Inferior parietal cortex (tissue), 1 donor: ENCODE measurements at regions not wholly inside any gene's neighbourhood (a gene's known extent, or its start where the extent isn't known, plus 50 kb on each side); places are given as distances from the start of the nearest gene placed in this dataset.

ENCODE experiments used
- DNase-seq: peaks from one replicate; pipeline ENCODE4 v3.0.0-alpha.2; 2016; ENCODE audit errors: extremely low spot score

DNA sequence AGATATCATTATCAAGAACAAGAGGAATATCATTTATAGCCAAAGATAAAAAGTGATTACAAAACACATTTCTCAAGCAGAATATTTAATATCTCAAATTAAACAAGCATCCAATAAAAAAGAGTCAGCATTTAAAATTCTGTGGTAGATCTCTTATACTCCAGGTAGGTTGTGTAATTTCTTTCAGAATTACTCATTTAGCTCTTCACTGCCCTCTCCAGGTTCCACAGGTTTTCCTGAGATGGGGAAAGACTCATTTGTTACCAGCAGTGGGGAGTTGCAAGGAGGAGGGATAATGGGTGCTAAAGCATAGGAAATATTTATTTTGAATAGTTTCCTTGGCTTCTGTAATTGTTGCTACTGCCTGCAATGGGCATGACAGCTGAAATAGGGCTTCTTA lies 83.1 kb upstream of the RASGRP1 start:
- no peak for DNase-seq

DNA sequence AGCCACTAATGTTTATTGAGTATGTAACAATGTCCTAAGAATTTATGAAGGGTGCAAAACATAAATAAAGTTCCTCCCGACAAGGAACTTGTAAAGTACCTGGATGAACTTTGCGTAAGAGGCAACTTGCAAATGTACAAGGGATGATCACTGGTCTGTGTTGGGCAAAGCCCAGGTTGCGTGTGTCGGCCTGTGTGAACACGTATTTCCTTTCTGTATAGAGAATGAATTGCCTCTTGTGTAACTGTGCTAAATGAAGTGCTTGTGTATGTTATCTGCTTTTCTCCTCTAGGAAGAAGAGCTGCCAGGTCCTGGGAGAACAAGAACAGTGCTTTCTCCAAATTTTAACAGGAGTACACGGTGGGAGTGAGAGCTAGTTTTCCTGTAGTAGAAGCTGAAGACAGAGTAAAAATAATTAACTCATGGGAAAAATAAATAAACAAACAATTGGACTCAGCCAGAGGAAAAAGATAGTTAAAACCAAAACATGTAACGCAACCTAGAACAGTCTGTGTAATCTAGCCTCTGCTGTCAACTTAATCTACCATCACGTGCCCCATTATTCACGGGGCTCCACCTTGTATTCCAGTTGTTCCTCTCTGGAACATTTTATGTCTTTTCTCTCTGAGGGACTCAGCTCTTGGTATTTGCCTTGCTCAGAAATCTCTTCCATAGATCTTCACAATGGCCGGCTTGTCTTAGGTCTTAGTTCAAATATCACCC lies 83.7 kb upstream of the RASGRP1 start:
- DNase-seq, result no peak

DNA sequence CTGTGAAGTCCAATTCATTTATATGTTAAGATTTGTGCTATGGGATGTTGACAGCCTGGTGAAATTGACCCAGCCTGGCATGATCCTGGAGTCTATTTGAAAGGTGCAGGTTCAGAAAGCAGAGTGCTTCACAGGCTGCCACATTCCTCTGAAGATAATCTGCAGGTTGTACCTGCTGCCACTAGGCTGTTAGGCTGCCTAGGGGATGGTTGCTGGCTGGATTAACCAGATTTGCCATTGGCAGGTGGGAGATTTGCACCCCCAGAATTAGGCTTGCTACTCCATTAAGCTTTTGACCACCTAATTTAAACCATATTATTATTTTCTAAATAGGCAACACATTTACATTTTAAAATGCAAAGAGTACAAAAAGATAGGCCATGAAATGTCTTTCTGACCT lies 85.8 kb upstream of the RASGRP1 start:
- DNase-seq, result no peak

DNA sequence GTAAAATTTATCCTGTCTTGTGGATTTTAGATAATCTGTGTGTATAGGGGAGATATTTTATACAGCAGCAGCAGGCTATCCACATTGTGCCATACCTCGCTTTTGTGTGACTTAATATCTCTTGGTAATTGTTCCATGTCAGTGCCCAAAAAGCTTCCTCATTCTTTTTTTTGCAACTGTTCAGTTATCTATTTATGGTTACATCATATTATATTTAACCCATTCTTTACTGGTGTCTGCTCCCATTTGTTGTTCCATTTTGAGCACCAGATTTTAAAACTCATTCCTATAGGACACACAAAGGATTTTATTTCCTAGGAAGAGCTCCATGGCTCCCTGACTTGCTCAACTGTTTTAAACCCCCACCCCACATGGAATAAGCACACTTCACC lies 86.3 kb upstream of the RASGRP1 start:
- no peak for DNase-seq

DNA sequence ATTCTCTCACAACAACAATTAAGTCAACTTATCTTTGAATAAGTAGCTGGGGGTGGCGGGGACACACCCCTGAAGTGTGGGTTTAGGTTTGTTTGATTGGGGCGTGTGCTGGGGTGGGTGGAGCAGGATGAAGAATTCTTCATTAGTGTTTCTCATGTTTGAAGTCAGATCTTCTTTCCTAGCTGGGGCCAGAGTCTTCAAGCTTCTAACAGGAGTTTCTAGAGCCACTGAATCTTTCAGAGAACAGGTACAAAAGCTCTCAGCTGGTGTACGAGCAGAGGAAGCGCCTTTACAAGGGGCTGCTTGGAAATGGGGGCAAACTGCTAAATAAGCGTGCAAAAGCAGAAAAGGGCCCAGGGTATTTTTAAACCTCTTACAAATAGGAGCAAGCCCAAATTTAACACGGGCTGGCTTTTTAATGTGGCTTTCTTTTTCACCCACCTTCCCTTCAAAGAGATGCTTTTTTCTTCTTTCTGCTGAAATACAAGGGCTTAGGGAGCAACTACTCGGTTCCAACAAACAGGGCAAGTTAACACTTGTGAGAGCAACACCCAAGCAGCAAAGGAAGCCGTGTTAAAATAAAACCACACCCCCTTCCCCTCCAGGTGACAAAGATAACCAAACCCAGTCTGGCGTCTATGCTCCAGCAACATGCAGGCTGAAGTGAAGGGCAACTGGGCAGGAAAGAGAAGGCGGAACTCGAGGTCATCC lies 86.9 kb upstream of the RASGRP1 start:
- DNase-seq, result no peak

DNA sequence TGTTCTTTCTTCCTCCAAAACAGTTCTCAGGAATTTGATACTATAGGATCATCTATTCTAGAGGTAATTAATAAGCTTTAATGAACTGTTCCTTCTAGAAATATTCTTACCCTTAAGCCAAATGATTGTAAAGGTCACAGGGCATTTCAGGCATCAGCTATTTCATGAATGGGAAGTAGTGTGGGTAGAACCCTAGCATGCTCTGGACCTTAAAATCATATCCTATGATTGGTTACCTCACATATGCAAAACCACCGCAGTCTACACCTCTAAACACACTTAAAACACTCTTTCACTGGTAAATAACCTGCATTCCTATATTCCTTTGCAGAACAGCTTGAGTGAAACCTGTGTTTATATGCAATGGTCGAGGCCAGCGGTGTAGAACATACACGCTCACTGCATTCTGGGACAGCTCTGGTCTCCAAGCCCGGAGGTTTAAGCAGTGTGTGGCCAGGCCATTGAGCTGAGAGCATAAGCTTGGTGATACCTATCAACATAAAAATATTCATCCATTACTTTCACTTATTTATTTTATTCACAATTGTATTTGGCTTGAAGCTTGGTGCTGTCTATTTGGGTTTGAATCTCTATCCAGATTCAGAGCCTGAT lies 87.7 kb upstream of the RASGRP1 start:
- DNase-seq, result no peak

DNA sequence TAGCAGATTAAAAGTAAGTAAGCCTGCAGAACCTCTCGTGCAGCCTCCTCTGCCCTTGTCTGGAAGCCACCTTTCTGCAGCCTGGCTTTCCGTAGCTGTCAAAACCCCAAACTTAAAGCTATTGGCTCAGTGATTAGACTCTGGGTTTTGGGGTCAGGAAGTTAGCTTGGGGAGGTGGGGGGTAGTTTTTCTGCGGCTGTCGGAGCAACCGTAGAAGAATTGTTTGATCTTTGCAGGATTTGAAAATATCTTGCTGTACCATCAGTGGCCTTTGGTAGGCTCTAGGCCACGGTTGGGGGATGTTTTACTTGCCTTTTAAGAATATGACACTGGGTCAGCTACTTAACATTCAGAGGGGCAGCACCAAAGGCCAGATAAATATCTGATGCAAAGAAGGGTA lies 88.4 kb upstream of the RASGRP1 start:
- DNase-seq, result no peak

DNA sequence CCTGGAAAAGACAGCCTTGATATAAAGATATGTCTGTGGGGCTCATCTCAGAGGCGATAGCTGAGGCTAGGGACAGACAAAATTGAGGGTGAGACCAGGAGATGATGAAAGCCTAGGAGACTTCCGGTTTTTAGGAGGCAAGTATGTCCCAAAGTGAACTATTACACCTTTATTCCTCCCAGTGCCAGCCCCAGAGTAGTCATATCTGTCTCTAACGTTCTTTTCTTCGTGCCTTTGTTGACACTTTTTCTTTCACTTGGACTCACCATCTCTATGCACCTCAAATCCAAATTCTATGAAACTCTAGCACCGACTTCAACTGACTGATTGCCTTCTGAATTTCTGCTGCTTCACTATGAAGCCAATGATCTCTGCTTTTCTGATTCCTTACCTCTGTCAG lies 93.8 kb upstream of the RASGRP1 start:
- no peak for DNase-seq

DNA sequence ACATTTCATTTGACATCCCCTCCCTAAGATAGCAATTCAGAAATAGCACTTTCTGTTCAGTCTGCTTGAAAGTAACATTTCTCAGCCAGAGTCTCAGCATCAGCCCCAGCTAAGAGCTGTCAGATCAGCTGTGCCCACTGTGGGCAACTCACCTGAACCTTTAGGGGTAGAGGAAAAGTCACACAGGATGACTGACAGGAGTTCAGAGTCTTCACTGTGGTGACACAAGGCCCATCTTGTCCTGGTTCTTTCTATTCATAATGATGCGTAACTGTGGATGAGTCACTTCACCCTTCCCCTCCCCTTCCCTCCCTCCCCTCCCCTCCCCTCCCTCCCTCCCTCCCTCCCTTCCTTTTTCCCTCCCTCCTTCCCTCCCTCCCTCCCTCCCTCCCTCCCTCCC lies 96.1 kb upstream of the RASGRP1 start:
- DNase-seq, result no peak

DNA sequence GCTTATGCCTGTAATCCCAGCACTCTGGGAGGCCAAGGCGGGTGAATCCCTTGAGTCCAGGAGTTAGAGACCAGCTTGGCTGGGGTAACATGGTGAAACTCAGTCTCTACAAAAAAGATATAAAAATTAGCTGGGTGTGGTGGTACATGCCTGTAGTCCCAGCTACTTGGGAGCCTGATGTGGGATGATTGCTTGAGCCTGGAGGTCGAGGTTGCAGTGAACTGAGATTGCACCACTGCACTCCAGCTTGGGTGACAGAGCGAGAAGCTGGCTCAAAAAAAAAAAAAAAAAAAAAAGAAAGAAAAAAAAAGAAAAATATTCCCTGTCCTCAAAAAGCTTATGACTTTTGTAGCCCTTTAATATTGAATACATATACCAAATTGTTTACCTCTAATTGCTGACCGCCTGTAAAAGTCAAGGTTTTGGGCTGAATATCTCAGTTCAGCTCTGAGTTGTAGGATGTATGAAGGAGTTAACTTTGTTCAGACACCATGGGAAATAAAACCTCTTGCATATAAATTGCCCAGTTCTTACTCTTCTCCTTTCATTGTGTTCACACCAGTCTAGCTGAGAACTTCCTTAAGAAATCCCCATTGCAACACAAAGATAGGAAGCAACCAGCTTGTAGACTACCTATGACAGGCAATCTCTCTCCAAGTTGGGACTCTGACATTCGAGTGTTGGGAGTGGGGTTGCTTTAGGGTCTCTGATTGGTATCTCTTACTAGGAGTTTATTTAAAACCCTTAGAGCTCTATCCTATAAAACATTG lies 97.6 kb upstream of the RASGRP1 start:
- no peak for DNase-seq

DNA sequence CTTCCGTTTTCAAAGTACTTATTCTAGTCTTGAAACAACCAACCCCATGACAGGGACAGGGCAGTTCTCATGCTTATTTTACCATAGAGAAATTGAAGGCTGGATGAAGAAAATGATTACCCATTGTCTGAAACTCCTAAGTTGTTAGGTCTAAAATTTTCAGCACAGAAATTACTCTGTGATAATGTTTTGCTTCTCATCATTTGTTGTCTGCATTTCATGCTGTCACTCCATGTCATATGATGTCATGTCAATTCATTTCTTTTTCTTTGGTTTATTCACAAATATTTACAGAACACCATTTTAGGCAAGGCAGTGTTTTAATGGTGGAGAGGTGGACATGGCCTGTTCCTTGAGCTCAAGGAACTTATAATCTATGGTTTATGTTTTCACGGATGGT lies 98.2 kb upstream of the RASGRP1 start:
- DNase-seq, result no peak

DNA sequence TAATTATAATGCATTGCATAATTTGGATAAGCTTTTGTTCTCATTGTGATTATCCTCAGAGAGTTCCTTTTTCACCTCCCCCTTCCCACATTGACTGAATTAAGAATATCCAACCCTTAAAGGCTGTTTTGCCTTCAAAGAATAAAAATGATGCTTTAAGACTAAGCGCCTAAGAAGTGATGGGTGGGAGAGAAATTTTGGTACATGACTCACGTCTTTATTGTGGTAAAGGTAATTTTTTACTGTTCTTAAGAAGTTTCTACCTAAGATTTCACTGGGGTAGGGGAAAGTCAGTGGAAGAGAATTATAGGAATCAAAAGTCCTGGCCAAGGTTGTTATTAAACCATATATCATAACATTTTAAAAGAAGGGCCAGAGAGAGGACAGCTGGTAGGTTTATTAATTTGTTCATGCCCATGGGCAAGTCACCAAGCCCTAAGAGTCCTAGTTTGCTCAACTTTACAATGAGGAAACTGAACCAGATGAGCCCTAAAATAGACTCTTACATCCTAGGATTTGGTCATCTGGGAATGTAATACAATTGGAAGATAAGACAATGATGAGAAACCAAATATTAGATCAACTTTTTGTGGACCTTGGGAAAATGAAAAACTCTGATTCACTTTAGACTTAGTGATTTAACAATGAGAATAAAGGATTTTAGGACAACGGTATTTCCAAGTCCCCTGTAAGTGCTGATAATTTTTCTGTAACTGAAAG lies 101.1 kb upstream of the RASGRP1 start:
- no peak for DNase-seq

DNA sequence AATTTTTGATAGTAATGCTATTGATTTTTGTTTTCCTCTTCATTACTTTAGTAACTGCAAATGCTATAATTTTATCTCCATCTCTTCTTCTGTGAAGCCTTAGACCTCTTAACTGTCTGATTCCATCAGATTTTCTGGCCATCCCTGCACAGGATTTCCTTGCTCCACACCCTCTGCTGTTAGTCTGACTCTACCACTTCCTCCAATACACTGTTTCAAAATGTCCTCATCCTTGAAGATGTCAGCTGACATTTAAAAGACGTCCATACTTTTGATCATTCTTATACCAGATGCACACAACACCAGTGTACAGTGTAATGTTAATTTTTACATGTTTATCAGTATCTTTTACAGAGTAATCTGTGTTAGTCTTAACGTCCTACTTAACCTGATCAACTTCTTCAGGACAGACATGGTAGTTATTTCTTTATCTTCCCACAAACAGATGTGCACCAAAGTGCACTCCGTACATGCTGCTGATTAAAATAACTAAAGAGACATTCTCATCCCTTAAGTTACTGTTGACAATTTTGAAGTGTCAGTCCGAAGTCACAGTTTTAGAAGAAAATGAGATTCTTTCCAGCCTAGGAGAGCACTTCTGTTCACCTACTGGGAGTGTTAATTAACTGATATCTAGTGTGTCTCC lies 102.4 kb upstream of the RASGRP1 start:
- DNase-seq, result no peak

DNA sequence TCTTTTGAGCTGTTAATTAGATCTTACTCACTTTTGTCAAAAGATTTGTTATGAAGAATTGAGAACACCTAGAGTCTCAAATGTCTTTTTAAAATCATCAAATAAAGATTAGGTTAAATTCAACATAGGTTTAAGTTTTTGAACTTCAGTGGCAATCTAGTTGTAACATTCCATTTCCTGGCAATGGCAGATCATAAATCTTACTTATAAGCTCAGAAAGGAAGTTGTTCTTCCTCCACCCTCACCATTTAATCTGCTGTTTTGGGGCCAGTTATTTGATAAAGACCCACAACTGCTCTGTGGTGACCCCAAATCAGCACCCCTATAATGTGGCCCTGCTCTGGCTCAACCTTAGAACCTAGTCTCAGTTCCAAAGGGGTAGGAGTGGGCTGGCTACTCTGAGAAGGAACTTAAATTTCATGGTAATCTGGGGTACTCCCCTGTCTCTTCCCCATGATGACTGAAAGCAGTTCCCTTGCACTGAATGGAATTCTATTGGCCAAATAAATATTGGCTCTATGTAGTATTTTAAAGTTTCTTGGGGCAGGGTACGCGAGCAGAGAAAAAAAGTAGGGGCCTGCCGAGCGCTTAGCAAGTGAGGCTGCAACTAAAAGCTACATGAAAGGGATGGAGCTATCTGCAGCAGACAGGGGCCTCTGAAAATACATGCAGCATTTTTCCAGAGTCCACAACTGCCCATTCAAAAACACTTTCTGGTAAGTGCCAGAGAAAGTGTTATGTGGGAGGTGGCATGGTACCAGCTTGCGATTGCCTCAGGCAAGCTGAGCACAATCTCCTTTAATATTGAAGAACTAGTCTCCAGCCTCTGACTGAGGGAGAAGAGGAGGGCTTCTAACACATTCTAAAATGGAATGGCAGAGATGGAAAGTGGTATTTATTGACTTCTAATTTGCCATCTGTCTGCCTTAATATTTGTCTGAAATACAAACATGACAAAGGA lies 103.6 kb upstream of the RASGRP1 start:
- DNase-seq, result no peak

DNA sequence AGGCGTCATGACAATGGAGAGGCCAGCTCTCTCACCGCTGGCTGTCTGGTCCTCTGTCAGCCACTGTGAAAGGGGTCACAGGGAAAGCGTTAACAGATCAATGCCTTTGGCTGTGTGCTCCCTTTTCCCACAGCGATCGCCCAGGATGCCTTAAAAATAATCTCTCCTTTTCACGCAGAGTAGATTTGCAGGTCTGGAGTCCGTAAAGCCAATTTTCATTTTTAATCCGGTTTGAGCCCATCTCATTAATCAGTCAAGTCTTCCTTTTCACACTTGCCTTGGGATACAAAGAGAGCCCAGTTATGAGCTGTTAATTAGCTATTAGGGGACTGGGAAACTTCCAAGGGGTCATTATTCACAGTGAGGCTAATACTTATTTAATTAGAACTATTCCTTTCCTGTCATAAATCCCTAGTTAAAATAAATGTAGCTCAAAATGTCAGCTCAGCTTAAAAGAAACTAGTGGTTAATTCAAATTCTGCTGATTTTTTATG lies 104.3 kb upstream of the RASGRP1 start:
- DNase-seq, result no peak

DNA sequence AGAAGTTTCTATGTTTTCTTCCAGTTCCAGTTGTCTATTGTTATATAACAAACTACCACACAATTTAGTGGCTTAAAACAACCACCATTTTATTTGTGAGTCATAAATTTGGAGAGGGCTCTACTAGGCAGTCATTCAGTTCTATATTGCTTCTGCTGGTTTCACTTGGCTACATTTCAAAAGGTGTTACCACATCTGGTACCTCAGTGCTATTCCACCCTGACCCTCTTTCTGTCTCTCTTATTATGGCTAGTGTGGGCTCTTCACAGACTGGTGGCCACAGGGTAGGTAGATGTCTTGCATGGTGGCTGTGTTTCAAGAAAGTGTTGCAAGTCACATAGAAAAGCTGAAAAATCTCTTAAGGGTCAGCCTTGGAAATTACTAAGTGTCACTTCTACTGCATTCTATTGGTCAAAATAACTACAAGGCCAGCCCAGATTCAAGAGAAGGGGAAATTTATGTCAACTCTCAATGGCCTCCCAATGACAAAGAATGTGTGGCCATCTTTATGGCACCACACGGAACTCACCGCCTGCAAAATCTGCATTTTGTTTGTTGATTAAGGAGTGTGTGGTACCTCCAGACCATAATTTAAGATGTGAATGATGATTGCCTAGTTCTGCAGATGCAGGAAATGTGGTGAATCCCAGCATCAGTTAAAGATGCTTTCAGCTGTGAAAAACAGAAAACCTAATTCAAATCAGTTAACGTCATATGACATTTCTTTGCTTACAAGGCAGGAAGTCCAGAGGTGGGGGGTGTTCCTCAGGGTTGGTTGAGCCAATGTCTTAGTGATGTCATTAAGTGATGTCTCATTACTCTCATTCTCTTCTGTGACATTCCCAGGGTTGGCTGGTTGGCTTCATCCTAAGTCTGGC lies 105.8 kb upstream of the RASGRP1 start:
- DNase-seq, result no peak

DNA sequence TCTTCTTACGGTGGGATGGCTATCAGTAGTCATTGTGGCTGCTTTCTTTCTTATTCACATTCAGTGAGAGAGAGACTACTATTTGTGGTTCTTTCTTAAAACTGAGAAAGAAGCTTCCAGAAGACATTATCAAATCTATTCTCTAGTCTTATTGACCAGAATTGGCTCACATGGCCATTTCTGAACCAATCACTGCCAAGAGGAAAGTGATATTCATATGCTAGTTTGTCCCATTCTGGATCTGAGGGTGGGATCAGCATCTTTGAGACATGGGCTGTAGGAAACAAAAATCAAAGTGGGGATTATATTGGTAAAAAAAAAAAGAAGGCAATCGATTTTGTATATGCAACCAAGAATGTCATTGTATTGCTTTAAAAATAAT lies 106.4 kb upstream of the RASGRP1 start:
- no peak for DNase-seq

DNA sequence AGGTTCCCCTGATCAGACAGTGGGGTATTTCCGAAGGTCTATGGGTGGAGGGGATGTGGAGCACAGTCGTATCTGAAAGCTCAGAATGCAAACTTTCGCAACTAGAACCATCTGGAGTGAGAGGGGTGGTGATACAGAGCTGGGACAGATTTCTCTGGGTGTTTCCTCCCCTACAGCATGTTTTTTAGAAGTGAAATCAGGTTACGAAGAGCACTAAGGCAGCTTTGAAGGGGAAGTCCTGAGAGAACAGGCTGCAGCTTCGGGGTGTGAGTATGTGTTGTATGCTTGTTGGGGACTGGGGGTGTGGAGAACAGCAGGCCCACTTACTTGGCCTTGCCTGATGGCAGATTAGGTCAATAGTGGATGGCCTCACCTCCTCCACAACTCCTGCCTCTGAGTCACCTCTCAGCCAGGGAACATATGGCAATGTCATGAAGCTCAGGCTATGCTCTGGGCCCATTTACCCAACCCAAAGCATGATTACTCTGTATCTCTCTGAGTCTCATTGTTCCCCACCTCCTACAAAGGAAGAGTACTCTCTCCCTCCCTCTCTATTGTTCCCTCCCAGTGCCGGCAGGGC lies 107.2 kb upstream of the RASGRP1 start:
- no peak for DNase-seq

DNA sequence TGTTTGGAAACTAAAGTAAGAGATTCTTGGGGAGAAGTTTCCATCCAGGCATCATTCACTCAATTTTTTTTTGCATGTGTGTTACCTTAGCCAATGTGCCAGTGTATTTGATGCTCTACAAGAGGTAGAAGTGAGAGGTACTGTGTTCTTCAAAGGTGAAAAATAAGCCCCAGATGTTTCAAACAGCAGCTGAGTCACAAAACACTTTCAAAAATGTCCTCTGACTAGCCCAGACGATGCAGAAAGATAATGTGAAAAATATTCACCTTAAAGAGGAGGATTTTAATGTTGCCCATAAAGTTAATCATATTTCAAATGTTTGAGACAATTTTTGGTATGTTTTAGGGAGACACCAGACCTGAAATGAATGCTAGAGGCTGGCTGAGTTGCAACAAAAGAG lies 107.7 kb upstream of the RASGRP1 start:
- DNase-seq, result no peak
